MCF 10A (cell line): ENCODE measurements at regions not wholly inside any gene's neighbourhood (a gene's known extent, or its start where the extent isn't known, plus 50 kb on each side); places are given as distances from the start of the nearest gene placed in this dataset.

Source experiments
- BruUV-seq: library from RNA; stranded (reverse); fragments of 400-500 nt; replicated peaks from 2 replicates; lab custom pipeline; 2021; lab: Mats Ljungman, UMichigan
- CTCF ChIA-PET: fragments of 300-600 bp; sonication (Branson Sonifier 250); formaldehyde crosslinking; extraction: SDS; loops from one replicate; lab custom pipeline; 2021; ENCODE audit warnings: antibody characterized with exemption, inconsistent platforms; lab: Yijun Ruan, JAX
- POLR2A ChIA-PET: fragments of 300-600, 350-650 bp; sonication (Branson Sonifier 250); formaldehyde crosslinking; extraction: SDS; loops from one replicate; lab custom pipeline; 2020; ENCODE audit warnings: antibody characterized with exemption, inconsistent platforms; lab: Yijun Ruan, JAX
- DNase-seq: peaks from one replicate; pipeline ENCODE4 v3.0.0-alpha.2; 2018; ENCODE audit not compliant: unreplicated experiment
- H3K27ac Mint-ChIP-seq: one replicate; pipeline ENCODE4 v1.8.0; 2022; ENCODE audit warnings: mild to moderate bottlenecking, low read depth, mixed read lengths; ENCODE audit not compliant: unreplicated experiment
- H3K27me3 Mint-ChIP-seq: one replicate; pipeline ENCODE4 v1.8.0; 2022; ENCODE audit warnings: mixed read lengths; ENCODE audit not compliant: insufficient read depth, unreplicated experiment
- H3K36me3 Mint-ChIP-seq: one replicate; pipeline ENCODE4 v1.8.0; 2022; ENCODE audit warnings: mild to moderate bottlenecking, moderate library complexity, mixed read lengths; ENCODE audit not compliant: insufficient read depth, unreplicated experiment
- H3K4me1 Mint-ChIP-seq: one replicate; pipeline ENCODE4 v1.8.0; 2022; ENCODE audit warnings: mixed read lengths; ENCODE audit not compliant: insufficient read depth, unreplicated experiment
- H3K4me3 Mint-ChIP-seq: one replicate; pipeline ENCODE4 v1.8.0; 2022; ENCODE audit warnings: mild to moderate bottlenecking, moderate library complexity, mixed read lengths; ENCODE audit not compliant: unreplicated experiment
- H3K9me3 Mint-ChIP-seq: one replicate; pipeline ENCODE4 v1.8.0; 2022; ENCODE audit warnings: mixed read lengths; ENCODE audit not compliant: unreplicated experiment
- CTCF ChIP-seq: fragments of 200-600 bp; IDR thresholded peaks from one replicate; pipeline ENCODE4 v1.8.0; 2022; ENCODE audit warnings: antibody characterized with exemption, mild to moderate bottlenecking; ENCODE audit not compliant: unreplicated experiment
- intact Hi-C: fragments of 100-400 bp; cut with micrococcal nuclease; formaldehyde crosslinking; loops from 2 replicates; pipeline ENCODE4 v1.14.1; 2022

- POLR2A ChIA-PET, result interaction anchor here (0.7 to 2.3 kb wide), 2 partner anchors 10 to 324 kb away, joined by 3 to 8 read pairs; no protein-coding TSS in a partner anchor
- Mint-ChIP-seq H3K27ac (no peak overlapping the region), H3K9me3 (no peaks in the 10 kb centered on the region), H3K27me3 (no peaks in the 10 kb centered on the region), H3K36me3 (no peaks in the 10 kb centered on the region), H3K4me3 (no peak overlapping the region), H3K4me1 (no peaks in the 10 kb centered on the region)
- no peak for DNase-seq
- CTCF ChIA-PET, result interaction anchor here (0.6 to 1.3 kb wide), 3 partner anchors 10 to 287 kb away, joined by 3 to 5 read pairs (median 4); no protein-coding TSS in a partner anchor
- BruUV-seq, result no TSS peak
- TF ChIP-seq CTCF, result no peak
- intact Hi-C loops, result no loop called here
Measured at GRCh38 chr1:214913966-214914365, 168.6 kb upstream of the KCNK2 start.

GRCh38 chr1:214917081-214917635, 165.4 kb upstream of the KCNK2 start:
- H3K36me3 Mint-ChIP-seq, result no peaks in the 10 kb centered on the region
- H3K9me3 Mint-ChIP-seq, result no peaks in the 10 kb centered on the region
- BruUV-seq, result no TSS peak
- POLR2A ChIA-PET, result interaction anchor here (1.4 kb wide), 1 partner anchor 15 kb away, joined by 4 read pairs; no protein-coding TSS in a partner anchor
- peaks cover 14% of the 10 kb centered on the region for H3K4me1 Mint-ChIP-seq
- no peaks in the 10 kb centered on the region for H3K27me3 Mint-ChIP-seq
- DNase-seq, result no peak
- H3K4me3 Mint-ChIP-seq, result no peak overlapping the region
- H3K27ac Mint-ChIP-seq, result no peak overlapping the region
- CTCF ChIA-PET, result interaction anchor here (0.6 to 1.4 kb wide), 3 partner anchors 9 to 106 kb away, joined by 3 to 4 read pairs (median 4); no protein-coding TSS in a partner anchor
- intact Hi-C loops, result no loop called here
- no peak for TF ChIP-seq CTCF

GRCh38 chr1:214918745-214919144, 163.8 kb upstream of the KCNK2 start:
- intact Hi-C loops, result no loop called here
- BruUV-seq, result no TSS peak
- DNase-seq, result no peak
- ChIA-PET POLR2A (interaction anchor here (0.6 to 1.4 kb wide), 2 partner anchors 104 to 586 kb away, joined by 3 to 5 read pairs; no protein-coding TSS in a partner anchor), CTCF (interaction anchor here (0.6 to 1.0 kb wide), 3 partner anchors 40 to 986 kb away, joined by 3 read pairs; no protein-coding TSS in a partner anchor)
- no peak for TF ChIP-seq CTCF
- Mint-ChIP-seq H3K4me3 (no peak overlapping the region), H3K36me3 (no peaks in the 10 kb centered on the region), H3K27me3 (no peaks in the 10 kb centered on the region), H3K4me1 (peaks cover 14% of the 10 kb centered on the region), H3K27ac (no peak overlapping the region), H3K9me3 (no peaks in the 10 kb centered on the region)

- no TSS peak for BruUV-seq
- POLR2A ChIA-PET, result interaction anchor here (0.6 to 2.3 kb wide), 9 partner anchors 8 to 103 kb away, joined by 3 to 9 read pairs (median 5); no protein-coding TSS in a partner anchor
- H3K27me3 Mint-ChIP-seq, result no peaks in the 10 kb centered on the region
- CTCF ChIA-PET, result interaction anchor here (0.6 to 3.1 kb wide), 9 partner anchors 8 to 226 kb away, joined by 3 to 8 read pairs (median 3); no protein-coding TSS in a partner anchor
- peaks cover 14% of the 10 kb centered on the region for H3K4me1 Mint-ChIP-seq
- DNase-seq, result no peak
- H3K27ac Mint-ChIP-seq, result no peak overlapping the region
- no peak overlapping the region for H3K4me3 Mint-ChIP-seq
- intact Hi-C loops, result loop anchor here (5.0 kb wide), 1 partner anchor 53 kb away; no protein-coding TSS in a partner anchor
- no peaks in the 10 kb centered on the region for H3K36me3 Mint-ChIP-seq
- TF ChIP-seq CTCF, result no peak
- no peaks in the 10 kb centered on the region for H3K9me3 Mint-ChIP-seq
Measured at GRCh38 chr1:214920337-214920736, 162.2 kb upstream of the KCNK2 start.
